DND-41 (cell line): ENCODE measurements at regions not wholly inside any gene's neighbourhood (a gene's known extent, or its start where the extent isn't known, plus 50 kb on each side); places are given as distances from the start of the nearest gene placed in this dataset.

Experiments used
- EZH2 ChIP-seq: IDR thresholded peaks from 3 replicates; pipeline ENCODE4 v1.6.1; 2012; ENCODE audit warnings: borderline replicate concordance, low read depth, mild to moderate bottlenecking, moderate library complexity, low read length, inconsistent platforms; ENCODE audit not compliant: severe bottlenecking
- TF ChIP-seq, protein P1 (sequence below): IDR thresholded peaks from 2 replicates; pipeline ENCODE4 v1.5.1; 2012; ENCODE audit warnings: borderline replicate concordance, low read length, moderate library complexity, mild to moderate bottlenecking; ENCODE audit not compliant: poor library complexity, severe bottlenecking; ENCODE audit errors: extremely low read depth

DNA sequence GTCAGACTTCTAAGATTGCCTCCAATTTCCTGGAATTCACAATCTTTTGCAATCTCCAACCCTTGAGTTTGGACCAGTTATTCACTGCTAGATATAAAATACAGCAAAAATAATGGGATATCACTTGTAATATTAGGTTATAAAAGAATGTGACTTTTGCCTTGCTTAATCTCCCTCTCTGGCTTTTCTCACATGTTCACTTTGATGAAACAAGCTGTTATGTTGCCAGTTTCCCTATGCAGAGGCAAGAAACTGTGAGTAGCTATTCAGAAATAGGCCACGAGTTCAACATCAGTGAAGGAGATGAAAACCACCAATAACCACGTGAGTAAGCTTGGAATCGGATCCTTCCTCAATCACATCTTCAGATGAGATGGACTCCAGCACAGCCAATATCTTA, 842.7 kb downstream of the RNF144A start:
- TF ChIP-seq, protein P1, sequence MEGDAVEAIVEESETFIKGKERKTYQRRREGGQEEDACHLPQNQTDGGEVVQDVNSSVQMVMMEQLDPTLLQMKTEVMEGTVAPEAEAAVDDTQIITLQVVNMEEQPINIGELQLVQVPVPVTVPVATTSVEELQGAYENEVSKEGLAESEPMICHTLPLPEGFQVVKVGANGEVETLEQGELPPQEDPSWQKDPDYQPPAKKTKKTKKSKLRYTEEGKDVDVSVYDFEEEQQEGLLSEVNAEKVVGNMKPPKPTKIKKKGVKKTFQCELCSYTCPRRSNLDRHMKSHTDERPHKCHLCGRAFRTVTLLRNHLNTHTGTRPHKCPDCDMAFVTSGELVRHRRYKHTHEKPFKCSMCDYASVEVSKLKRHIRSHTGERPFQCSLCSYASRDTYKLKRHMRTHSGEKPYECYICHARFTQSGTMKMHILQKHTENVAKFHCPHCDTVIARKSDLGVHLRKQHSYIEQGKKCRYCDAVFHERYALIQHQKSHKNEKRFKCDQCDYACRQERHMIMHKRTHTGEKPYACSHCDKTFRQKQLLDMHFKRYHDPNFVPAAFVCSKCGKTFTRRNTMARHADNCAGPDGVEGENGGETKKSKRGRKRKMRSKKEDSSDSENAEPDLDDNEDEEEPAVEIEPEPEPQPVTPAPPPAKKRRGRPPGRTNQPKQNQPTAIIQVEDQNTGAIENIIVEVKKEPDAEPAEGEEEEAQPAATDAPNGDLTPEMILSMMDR, result no peak
- no peak for TF ChIP-seq EZH2
